HG02852 (cell line): ENCODE measurements at regions not wholly inside any gene's neighbourhood (a gene's known extent, or its start where the extent isn't known, plus 50 kb on each side); places are given as distances from the start of the nearest gene placed in this dataset.
"Not testable (repeated sequence)": the region's sequence is repeated elsewhere in the genome, so short reads cannot be mapped to it uniquely, and the experiment has no call there.

Experiments used
- ATAC-seq: cut with Tn5 transposase; IDR thresholded peaks from one replicate; pipeline ENCODE4 v1.9.1; 2021; ENCODE audit warnings: mild to moderate bottlenecking, moderate library complexity; ENCODE audit not compliant: unreplicated experiment

- ATAC-seq: no peak
These were observed 628.6 kb upstream of the POM121L12 start for GRCh38 chr7:52406808-52407207.

DNA sequence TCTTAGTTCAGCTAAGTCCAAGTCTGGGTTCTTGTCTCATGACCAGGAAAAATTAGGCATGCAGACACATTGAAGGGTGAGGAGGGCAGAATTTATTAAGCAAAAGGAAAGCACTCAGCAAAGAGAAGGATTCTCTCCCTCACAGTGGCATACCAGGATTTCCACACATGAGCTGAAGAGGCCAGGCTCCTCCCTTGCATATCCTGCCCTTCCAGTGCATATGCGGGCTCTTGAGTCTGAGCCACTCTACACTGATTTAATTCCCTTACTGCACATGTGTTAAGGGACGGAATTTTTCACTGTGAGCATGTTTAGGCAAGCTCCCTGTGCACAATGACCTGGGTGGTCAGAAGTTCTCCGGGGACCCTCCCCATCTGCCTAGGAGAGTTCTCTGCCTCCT lies 652.7 kb upstream of the POM121L12 start:
- ATAC-seq: no peak

DNA sequence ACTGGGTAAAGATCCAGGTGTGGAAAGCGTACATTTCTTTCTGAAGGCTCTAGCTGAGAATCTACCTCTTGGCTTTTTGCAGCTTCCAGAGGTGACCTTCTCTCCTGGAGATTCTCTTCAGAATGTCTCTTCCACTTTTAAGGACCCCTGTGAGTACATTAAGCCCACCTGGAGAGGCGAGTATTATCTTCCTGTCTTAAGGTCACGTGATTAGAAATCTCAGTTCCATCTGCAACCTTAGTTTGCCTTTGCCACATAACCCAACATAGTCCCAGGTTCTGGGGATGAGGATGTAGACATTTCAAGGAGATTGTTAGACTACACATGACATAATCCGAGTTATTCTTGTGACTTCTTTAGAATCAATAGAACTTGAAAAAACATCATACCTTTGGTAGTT lies 665.5 kb upstream of the POM121L12 start:
- ATAC-seq: no peak

DNA sequence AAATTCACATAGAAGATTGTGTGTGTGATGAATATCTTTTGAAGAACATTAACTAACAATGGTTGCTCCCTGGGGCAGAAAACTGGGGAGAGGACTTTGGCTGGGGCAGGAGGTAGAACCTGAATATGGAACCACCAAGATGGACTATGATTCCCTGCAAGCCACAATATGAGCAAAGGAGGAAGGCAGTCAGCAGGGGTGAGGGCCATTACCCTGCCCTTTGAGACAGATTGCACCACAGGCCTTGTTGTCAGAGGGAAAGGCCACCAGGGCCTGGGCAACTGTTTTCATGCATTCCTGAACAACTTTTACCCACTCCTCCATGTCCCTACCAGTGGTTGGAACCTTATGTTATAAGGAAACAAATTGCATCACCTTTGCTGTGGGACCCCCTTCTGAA lies 670.1 kb upstream of the POM121L12 start:
- no peak for ATAC-seq

GRCh38 chr7:52362521-52362920 lies 672.9 kb upstream of the POM121L12 start:
- no peak for ATAC-seq

- ATAC-seq: no peak
These were observed 674.9 kb upstream of the POM121L12 start for GRCh38 chr7:52360541-52360940.

GRCh38 chr7:52355053-52355452 lies 680.4 kb upstream of the POM121L12 start:
- ATAC-seq: no peak

DNA sequence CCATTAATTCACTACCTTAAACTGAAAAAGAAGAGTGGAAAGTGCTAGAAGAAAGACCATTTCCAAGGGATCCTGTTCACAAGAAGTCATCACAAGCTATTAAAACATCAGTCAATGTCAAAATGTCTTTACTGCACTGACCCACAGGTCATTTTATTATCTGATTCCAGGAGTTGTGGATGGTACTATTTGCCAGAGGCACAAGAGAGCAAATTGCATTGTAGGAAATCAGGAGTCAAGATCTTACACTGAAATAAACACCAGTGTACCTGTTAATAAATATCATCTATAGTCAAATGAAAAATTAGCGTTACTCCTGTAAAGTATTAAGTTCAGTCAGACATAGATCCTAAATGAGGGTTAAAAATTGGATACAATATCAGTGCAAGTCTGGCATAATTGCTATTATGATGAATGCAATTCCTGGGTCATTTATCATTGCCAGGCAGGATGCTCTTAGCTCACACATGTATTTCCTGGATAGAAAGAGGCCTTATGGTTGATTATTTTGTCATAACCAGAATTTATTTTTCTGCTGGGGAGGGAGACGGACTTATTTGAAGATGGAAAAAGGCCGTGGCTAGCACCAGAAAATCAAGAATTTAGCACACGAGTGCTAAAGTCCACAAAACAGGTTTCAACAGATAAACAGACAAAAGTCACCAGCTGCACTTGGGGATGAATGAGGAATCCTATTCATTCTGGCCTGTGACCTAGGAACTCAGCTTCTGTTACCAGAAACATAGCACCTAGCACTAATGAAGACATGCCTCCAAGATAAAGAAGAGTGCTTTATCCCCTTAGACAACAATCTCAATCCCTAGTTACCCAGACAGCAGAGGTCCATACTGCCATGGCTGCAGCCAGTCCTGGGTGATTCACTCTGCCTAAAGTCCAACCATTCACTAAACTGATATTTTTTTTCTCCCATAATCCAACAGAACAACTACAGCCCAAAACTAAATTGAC lies 683.1 kb upstream of the POM121L12 start:
- no peak for ATAC-seq

DNA sequence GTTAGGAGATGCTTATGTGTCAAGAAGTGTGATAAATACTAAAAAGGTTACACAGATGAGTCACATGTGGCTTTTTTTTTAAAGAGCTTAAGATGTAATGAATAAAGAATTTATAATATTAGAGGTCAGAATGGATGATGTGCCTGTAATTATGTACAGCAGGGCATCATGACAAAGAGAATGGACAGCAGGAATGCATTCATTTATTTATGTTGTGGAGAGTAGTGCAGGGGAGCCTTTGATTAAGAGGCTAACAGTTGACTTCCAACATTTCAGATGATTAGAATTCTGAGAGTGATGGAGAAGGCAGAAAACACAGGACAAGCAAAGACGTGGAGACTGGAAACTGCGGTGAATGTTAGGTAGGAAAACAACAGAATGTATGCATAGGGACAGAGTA lies 691.4 kb upstream of the POM121L12 start:
- no peak for ATAC-seq

DNA sequence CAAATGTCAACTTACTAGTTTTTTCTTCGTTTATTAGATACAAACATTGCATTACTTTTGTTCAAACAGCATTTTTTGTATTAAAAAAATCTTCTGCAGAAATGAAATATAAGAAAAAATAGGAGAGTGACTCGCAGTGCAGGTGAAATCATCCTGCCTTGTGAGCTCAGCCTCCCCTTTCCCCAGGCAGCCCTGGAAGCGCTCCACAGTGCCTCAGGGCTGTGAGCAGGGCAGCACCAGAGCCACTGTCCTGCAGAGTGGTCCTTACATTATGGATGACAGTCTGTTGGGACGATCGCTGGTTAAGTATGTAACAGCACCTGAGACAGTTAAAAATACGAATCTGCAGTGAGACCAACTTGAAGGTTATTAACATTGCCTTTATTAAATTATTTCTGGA lies 695.4 kb upstream of the POM121L12 start:
- no peak for ATAC-seq

DNA sequence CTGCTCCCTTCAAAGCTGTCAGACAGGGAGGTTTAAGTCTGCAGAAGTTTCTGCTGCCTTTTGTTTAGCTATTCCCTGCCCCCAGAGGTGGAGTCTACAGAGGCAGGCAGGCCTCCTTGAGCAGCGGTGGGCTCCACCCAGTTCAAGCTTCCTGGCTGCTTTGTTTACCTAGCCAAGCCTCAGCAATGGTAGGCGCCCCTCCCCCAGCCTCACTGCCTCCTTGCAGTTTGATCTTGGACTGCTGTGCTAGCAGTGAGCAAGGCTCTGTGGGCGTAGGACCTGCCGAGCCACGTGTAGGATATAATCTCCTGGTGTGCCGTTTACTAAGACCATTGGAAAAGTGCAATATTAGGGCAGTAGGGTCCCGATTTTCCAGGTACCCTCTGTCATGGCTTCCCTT lies 707.1 kb upstream of the POM121L12 start:
- ATAC-seq: not testable (repeated sequence)

- peak; percentile 86 for ATAC-seq
These were observed 710.2 kb upstream of the POM121L12 start for GRCh38 chr7:52325237-52325636.

GRCh38 chr7:52323202-52323746 lies 712.2 kb upstream of the POM121L12 start:
- no peak for ATAC-seq

DNA sequence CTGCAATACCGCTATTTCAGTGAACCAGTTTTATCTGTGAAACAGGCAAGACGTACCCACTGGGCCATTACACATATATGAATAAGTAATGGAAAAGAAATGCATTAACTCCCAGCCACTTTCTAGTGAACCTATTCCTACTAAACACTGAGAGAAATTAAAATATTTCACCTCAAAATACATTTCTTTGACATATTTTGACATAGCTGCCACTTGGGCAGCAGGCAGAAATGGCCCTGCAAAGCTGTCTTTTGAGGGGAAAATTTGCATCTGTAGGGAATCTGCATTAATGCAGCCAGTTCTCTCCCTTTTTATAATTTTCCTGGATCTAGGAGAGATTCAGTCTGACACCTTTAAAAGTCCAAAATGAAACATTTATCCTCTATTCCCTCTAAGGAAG lies 714.8 kb upstream of the POM121L12 start:
- no peak for ATAC-seq

GRCh38 chr7:52317921-52318320 lies 717.5 kb upstream of the POM121L12 start:
- ATAC-seq: no peak

DNA sequence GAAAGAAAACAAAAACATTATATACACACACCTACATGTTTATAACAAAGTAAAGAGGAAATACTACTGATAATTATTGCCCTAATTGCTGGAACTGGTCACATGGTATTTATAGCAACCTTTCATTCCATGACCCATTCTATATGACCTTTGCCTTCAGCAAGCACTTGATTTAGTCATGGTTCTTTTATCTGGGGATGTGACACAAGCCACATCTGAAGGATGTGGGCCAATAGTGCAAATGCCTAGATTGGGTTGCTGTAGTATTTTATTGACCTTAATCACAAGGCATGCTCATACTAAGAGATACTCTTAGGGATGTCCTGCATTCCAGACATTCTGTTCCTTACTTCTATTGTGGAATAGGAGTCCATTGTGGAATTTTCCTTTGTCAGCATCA lies 723.5 kb upstream of the POM121L12 start:
- ATAC-seq: no peak

DNA sequence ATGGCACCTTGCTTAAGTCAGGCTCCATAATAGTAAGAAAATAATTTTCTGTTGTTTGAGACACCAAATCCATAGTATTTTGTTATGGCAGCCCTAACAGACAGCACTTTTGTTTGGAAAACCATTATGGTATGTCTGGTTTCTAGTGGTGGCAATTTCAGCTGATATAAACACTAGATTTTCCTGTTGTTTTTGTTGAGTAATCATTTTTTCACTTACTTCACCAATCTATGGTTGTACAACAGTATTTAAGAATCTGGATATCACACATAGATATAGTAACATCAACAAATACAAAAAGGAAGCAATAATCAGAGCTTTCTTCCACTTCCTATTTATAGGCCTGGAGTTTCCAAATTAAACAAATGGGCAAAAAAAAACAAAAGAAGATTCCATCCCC lies 725.8 kb upstream of the POM121L12 start:
- ATAC-seq: no peak

DNA sequence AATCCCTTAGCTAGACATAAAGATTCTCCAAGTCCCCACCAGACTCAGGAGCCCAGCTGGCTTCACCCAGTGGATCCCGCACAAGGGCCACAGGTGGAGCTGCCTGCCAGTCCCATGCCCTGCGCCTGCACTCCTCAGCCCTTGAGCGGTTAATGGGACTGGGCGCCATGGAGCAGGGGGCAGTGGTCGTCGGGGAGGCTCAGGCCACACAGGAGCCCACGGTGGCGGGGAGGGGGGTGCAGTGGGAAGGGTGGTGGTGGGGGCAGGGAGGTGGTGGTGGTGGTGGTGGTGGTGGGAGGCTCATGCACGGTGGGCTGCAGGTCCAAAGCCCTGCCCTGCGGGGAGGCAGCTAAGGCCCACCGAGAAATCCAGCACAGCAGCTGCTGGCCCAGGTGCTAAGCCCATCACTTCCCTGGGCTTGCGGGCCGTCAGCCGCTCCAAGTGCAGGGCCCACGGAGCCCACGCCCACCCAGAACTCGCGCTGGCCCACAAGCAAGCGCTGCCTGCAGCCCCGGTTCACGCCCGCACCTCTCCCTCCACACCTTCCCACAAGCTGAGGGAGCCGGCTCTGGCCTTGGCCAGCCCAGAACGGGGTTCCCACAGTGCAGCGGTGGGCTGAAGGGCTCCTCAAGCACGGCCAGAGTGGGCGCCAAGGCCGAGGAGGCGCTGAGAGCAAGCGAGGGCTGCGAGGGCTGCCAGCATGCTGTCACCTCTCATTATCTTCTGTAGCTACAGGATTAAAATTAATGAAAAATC lies 732.5 kb upstream of the POM121L12 start:
- ATAC-seq: no peak

GRCh38 chr7:52297128-52297527 lies 738.3 kb upstream of the POM121L12 start:
- no peak for ATAC-seq

- no peak for ATAC-seq
These were observed 740.5 kb upstream of the POM121L12 start for GRCh38 chr7:52294942-52295341.

DNA sequence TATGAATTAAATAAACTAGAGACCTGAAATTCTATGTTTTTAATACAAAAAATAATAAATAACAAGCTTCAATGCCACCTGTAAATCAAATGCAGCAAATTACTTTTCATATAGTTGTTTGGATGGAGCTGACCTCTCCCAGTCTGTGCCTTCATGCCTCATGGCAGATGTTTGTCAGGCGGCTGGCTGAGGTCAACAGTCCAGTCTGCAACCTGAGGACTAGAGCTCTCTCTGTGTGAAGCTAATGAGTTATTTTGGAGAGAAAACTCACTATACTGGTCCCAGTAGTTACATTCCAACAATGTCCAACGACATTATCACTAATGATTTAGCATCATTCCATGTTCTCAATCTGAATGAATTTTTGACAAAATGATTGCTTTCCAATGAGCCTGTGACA lies 746.2 kb upstream of the POM121L12 start:
- no peak for ATAC-seq

DNA sequence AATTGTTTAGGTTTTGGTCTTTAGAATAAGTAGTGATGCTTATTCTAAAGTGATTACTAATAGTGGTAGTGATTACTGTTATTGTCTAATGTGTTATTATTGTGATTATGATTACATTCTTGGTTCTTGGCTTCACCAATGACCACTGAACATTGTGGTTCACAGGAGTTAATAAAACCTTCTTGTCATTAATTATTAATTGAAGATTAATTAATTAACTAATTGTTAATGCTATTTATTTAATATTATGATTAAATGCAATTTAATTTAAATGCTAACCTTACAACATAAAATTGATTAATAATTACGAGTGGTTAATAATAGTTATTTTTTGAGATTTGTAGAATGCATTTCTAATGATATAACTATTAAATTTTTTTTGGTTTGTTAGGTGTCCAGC lies 747.7 kb upstream of the POM121L12 start:
- no peak for ATAC-seq
